Stimulated activated CD8-positive, alpha-beta memory T cell treated with anti-CD3 and anti-CD28 coated beads, Interleukin-4, amount 100 ng/mL, for 24 hours (primary cell): ENCODE measurements at regions not wholly inside any gene's neighbourhood (a gene's known extent, or its start where the extent isn't known, plus 50 kb on each side); places are given as distances from the start of the nearest gene placed in this dataset.
"Not testable (repeated sequence)": the region's sequence is repeated elsewhere in the genome, so short reads cannot be mapped to it uniquely, and the experiment has no call there.

Experiments
- DNase-seq: peaks from one replicate; pipeline ENCODE4 v3.0.0-alpha.2; 2020; ENCODE audit warnings: low read depth

DNA sequence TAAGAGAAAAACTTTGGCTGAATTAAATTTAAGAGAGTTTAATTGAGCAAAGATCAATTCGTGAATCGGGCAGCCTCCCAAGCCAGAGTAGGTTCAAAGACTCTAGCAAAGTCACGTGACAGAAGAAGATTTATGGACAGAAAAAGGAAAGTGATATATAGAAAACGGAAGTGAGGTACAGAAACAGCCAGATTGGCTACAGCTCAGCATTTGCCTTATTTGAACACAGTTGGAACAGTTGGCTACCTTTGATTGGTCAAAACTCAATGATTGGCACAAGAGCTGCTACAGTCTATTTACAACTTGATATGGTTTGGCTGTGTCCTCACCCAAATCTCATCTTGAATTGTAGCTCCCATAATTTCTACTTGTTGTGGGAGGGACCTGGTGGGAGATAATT is 102.6 kb downstream of the PLG start:
- DNase-seq = no peak

DNA sequence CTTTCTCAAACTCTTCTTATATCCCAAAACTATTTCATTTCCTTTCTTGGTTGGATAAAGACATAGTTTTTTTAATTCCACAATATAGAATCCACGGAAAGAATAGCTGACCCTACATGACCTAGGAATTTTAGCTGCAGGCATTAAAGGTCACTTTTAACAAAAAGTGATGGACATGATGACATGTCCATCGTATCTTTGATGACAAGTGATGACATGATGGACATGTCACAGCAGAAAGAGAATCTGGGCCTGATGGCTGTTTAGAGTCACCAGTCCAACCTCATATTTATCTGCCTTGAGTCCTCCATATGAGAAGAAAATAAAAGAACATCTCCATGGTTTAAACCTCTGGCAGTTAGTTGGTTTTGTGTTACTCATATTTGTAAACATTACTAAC is 106.2 kb downstream of the PLG start:
- DNase-seq = no peak

DNA sequence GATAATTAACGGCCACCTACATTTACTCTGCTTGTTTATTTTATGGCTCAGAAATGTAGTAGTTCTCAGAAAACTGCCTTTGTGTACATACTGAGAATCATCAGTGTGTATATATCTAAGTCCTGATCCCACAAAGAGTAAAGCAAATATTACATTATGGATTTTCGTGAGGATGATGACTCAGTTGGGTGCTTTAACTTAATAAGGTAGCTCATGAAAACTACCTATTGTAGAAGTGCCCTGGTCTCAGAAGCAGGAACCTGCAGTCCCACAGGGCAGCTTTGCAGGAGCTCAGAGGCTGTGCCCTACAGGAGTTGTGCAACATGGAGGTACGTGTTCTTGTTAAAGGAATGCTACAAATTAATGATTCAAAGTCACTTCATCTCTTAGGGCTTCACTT is 108.2 kb downstream of the PLG start:
- DNase-seq = no peak

DNA sequence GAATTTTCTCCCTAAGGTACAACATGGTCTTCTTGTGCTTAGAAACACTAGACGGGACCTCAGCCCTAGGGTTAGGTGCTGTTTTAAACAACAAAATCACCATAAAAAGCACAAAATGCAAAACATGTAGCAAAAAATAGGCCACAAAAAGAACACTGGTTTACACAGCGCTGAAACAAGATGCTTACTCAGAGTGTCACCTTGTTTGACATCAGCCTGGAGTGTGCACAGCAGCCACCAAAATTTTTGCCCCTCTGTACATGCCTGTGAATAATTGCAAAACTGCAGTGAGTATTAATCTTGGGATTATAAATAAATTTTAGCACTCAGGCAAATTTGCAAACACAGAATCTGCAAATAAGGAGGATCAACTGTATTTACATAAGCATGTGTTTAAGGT is 110.1 kb downstream of the PLG start:
- DNase-seq = no peak

DNA sequence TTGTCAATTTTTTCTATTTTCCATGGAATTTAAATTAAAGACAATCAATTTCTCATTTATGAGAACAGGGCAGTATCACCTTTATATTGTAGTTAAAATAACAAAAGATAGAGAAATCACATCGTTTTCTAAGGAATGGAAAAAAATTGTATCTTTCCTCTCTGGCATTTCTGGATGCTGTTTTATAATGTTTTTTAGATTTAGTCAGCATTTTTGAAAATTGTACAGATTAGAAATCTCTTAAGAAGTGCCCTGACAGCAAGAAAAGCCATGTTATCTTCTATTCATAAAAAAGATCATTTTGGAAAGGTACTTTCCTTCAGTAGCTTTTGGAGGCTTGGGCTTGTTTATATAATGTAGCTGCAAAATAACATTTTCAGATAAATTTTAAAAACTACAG is 116.9 kb downstream of the PLG start:
- no peak for DNase-seq

DNA sequence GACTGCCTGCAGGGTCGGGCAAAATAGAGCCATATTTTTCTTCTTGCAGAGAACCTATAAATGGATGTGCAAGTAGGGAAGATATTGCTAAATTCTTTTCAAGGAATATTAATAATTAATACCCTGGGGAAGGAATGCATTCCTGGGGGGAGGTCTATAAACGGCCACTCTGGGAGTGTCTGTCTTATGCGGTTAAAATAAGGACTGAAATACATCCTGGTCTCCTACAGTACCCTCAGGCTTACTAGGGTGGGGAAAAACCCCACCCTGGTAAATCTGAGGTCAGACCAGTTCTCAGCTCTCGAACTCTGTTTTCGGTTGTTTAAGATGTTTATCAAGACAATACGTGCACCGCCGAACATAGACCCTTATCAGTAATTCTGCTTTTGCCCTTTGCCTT is 118.6 kb downstream of the PLG start:
- DNase-seq = not testable (repeated sequence)

DNA sequence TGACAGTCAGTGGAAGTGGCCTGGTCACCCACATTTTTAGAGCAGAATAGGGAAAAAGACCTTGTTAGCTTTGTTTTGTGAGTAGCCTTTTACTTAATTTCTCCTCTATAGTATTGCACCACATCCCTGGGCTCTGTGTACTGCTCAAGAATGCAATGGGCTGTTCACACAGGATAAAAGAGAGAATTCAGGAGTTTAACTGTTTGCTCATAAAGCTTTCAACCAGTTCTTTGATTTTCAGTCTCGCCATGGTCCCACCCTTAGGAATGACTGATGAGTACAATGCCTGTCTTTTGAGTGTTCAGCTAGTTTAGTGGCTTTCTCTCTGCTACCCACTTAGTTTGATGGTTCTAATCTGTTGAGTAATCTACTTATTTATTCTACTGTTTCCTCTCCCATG is 129.7 kb downstream of the PLG start:
- no peak for DNase-seq

DNA sequence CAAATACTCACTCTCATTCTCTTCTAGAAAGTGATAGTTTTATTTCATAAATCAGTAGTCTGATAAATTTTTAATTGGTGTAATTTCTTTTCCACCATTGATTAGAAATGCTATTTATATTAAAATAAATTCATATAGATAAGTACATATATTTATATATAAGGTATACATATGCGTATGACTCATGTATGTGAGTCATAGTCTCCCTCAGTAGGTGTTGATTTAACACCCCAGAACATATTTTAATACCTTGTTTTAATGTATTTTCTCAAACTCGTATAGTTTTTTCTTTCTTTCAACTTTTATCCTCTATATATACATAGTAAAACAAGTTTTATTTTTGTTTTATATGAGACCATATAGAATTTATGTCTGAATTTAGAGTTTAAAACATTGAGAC is 130.4 kb downstream of the PLG start:
- no peak for DNase-seq

DNA sequence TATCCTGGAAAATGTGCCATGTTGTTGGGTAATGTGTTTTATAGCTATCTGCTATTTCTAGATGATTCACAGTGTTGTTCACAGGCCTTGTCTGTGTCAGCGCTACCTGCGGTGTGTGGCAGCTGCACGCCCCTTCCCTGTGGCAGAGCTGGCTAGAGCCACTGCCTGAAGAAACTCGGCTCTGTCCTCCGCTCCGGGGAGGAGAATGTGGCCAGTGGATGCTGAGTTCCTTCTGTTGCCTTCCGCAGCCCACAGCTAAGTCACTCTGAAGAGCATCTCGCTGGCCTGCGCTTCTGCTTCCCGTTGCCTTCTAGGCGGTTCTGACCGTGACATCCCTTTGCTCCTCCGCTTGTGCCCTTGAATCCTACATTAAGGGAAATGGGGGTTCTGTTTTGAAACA is 135.1 kb downstream of the PLG start:
- DNase-seq = no peak

DNA sequence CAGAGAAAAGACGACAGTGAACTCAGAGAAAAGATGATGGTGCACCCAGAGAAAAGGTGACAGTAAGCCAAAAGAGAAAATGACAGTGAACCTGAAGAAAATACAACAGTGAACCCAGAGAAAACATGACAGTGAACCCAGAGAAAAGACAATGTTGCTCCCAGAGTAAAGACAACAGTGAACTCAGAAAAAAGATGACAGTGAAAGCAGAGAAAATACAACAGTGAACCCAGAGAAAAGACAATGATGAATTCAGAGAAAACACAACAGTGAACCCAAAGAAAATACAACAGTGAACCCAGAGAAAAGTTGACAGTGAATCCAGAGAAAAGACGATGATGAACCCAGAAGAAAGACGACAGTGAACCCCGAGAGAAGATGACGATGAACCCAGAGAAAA is 140.5 kb upstream of the MAP3K4 start:
- no peak for DNase-seq

DNA sequence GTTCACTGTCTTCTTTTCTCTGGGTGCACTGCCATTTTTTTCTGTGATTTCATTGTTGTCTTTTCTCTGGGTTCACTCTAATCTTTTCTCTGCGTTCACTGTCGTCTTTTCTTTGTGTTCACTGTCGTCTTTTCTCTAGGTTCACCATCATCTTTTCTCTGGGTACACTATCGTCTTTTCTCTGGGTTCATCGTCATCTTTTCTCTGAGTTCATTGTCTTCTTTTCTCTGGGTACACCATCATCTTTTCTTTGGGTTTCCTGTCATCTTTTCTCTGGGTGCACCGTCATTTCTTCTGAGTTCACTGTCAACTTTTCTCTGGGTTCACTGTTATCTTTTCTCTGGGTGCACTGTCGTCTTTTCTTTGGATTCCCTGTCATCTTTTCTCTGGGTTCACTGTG is 137.6 kb upstream of the MAP3K4 start:
- no peak for DNase-seq

DNA sequence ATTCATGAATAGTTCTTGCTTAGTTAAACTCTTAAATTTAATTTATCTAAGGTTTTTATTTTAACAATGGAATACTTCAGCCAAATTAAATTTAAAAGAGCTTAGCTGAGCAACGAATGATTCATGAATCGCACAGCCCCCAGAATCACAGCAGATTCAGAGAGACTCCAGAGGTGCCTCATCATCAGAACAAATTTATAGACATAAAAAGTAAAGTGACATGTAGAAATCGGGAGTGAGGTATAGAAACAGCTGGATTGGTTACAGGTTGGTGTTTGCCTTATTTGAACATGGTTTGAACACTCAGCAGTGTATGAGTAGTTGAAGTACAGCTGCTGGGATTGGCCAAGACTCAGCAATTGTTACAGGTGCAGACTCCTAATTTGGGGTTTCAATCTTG is 132.7 kb upstream of the MAP3K4 start:
- DNase-seq = no peak

DNA sequence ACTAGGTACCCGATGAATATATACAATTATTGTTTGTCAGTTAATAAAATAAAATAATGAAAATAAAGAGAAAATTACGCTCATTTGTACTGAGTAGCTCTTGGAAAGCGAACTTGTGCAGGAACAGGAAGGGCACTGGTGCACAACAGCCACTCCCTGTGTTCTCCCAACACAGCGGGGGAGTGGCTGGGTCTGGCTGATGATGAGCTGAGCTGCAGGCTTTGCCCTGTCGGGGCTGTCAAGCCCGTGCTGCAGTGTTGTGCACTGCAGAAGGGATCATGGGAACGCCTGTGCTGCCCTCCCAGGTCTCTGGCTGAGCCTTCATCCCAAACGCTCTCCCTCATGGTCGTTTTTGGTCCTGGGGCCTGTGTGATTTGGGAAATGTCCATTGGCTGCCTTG is 131.7 kb upstream of the MAP3K4 start:
- no peak for DNase-seq

DNA sequence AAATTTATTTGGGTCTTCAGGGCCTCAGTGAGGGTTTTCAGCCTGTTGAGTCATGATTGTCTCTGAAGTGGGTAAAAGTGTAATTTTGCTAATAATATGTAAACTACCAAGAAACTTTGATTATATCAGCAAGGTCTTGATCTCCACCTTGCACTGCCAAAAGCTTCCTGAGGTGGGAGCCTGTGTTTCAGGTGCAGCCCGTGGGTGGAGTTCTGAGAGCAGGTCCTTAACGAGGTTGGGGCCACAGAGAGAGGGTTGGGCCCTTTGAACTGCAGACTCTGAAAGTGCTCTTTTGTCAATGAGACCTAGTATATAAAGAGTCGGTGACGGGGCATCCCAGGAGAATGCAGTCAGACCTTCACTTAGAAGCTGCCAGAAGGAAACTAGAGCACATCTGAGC is 129.7 kb upstream of the MAP3K4 start:
- DNase-seq = no peak

DNA sequence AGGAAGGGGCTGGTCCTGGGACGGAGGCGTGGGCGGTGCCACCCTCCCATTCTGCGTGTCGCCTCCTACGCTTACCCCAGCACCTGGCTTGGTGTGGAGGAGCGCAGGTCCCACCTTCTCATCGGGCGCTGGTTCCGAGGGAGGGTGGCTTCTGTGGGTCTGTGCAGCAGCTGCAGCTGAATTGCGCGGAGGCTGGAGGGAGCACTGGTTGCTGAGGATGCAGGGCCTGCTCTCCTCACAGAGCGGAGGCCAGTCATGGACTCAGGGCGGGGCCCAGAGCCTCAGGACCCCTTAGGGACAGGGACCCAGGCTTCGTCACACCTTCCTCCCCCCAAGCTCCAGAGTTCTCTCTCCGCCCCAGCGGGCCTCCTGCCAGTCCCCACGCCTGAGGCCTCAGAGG is 127.8 kb upstream of the MAP3K4 start:
- DNase-seq = no peak

DNA sequence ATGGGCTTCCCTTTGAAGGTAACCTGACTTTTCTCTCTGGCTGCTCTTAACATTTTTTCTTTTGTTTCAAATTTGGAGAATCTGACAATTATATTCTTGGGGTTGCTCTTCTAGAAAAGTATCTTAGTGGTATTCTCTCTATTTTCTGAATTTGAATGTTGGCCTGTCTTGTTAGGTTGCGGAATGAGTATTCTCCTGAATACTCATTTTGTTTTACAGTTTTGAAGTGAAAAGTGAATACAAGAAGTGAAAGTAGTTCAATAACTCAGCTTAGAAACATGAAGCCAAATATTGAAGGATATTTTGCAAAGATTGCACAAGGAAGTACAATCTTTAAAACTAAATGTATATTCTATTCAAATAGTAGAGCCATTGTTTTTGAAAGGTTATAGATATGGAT is 120.2 kb upstream of the MAP3K4 start:
- DNase-seq = no peak

DNA sequence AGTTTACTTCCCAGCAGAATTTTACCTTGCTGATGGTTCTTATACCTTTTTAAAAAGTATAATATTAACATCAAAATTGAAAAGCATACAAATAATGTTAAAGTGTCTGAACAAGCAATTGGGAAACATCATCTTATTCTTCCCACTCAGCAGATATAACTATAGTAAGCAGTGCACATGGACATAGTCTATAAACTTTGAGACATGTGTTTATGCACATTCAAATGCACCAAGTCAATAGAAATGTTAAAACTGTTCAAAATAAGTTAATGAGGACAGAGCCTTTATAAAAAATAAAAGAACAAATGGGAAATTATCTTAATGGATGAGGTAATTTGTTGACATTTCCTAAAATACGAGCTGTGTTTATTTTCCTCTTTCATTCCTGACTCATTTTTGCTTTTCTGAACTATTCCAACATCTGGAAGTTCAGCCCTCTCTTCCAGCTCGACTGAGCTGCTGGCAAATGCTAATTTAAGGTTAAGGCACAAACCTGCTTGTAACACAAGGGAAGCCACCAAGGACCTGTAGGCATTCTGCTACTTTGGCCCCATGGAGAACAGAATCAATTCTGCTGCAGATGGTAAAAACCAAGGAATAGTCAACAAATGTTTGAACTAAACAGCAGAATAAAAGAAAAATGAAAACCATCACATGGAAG is 110.3 kb upstream of the MAP3K4 start:
- DNase-seq = no peak

DNA sequence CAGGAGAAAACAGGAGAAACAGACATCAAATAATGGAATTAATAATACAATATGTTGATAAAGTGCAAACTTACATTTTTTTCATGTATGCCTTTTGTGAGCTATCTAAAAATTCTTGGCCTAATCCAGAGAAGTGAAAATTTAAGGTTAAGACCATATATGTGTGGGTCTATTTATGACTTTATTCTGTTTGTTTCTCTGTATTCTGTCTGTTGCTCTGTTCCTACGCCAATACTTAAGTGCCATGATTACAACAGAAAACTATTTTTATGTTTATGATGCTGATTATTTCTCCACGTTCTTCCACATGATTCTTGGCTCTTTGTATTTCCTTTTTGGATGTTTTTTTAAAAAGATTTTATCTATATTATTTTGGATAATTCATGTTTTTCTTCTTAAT is 109.6 kb upstream of the MAP3K4 start:
- DNase-seq = no peak

DNA sequence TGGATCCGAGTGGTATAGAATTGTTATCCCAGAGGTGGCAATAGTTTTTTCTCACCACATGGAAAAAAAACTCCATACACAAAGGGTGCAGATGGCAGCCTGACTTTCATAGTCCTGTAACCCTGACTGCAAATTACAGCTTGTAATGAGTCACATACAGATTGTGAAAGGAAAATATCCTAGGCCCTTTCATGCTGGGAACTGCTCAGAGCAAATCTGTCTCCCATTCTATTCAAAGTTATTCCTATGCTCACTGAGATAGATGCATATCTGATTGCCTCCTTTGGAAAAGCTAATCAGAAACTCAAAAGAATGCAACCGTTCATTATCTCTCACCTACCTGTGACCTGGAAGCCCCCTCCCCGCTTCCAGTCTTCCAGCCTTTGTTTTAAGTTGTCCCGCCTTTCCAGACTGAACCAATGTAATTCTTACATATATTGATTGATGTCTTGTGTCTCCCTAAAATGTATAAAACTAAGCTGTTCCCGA is 108.7 kb upstream of the MAP3K4 start:
- no peak for DNase-seq

DNA sequence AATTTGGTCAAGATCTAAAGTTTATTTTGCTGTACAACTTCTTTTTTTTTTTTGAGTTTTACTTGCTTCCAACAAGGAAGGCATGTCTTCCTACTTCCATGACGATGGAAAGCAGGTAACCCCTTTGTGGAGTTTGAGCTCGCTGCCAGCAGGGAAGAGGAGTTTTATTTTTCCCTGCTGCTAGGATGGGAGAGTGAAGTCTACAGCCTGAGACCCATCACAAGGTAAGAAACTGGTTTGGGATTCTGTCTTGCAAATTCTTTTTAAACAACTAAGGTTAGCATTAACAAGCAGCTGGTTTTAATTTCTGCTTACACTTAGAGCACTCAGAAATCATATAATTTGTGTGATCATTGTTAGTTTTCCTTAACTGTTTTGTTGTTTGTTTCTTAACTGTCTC is 108.0 kb upstream of the MAP3K4 start:
- no peak for DNase-seq

DNA sequence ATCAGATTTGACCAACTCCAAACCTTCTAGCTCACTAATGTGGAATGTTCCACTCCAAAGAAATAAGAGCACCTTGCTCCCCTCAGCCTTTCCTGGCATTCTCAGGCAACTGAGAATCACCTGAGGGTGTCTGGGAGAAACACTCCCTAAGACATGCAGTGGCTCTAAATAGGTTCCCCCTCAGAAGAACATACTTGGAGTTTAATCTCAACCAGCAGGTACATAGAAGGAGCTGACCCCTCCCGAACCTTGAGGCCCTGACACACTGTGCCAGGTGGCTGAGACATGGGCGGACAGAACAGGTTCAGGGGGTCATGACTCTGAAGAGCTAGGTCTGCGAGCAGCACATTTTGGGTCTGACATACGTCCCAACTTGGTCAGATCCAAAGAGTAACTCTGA is 107.6 kb upstream of the MAP3K4 start:
- no peak for DNase-seq

DNA sequence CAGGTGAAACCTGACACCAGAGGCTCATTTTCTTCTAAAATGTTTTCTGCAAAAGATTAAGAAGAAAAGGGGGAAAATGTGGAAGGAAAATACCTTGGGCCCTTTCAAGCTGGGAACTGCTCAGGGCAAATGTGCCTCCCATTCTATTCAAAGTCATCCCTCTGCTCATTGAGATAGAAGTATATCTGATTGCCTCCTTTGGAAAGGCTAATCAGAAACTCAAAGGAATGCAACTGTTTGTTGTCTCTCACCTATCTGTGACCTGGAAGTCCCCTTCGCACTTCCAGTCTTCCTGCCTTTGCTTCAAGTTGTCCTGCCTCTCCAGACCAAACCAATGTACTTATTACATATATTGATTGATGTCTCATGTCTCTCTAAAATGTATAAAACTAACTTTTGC is 102.4 kb upstream of the MAP3K4 start:
- not testable (repeated sequence) for DNase-seq

DNA sequence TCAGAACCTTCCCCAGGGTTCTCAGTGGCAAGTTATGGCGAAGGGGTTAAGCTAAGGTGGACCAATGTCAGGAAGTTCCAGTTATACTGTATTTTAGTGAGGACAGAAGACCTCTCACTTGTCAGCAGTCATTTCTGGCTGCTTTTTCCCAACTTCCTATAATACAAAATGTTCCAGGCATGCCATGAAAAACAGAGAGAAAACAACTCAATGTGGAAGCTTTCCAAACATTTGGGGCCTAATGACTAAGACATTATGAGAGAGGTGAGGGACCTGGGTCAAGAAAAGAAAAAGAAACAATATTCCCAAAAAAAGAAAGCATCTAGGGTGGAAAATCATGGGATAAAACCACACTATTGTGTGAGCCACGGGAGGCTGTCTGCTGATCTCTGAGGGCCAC is 99.9 kb upstream of the MAP3K4 start:
- no peak for DNase-seq

DNA sequence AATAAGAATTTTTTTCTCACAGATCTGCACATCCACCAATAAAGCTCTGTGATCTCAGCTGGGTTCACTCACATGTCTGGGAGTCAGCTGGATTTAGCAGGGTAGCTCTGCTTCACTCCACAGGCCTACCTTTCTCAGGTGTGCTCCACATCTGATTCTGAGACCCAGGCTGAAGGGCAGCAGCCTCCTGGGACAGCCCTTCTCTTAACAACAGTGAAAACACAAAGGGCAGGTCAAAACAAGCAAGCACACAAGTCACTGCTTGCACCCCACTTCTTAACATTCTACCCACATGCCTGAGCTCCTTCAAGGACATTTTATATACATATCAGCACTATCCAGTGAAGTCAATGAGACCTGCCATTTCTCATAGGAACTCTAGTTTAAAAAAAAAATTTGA is 96.0 kb upstream of the MAP3K4 start:
- DNase-seq = no peak
